H1 (cell line): ENCODE measurements at regions not wholly inside any gene's neighbourhood (a gene's known extent, or its start where the extent isn't known, plus 50 kb on each side); places are given as distances from the start of the nearest gene placed in this dataset.

Experiments
- ATF2 ChIP-seq: IDR thresholded peaks from 2 replicates; pipeline ENCODE4 v1.6.1; 2012; ENCODE audit warnings: low read length, inconsistent platforms
- CREB1 ChIP-seq: IDR thresholded peaks from 2 replicates; pipeline ENCODE4 v1.6.1; 2012; ENCODE audit warnings: inconsistent platforms
- MAFK ChIP-seq: IDR thresholded peaks from 2 replicates; pipeline ENCODE4 v1.6.1; 2012; ENCODE audit warnings: low read depth, mild to moderate bottlenecking, improper control_type of control experiment, low read length
- POLR2A ChIP-seq, 2 experiments: IDR thresholded peaks; 1 replicate in 1 of 2; 2 replicates in 1 of 2; pipeline ENCODE4 v1.6.1; 2011; ENCODE audit warnings: low read depth in 2 of 2, low read length in 2 of 2, mild to moderate bottlenecking in 2 of 2; ENCODE audit errors: control extremely low read depth in 1 of 2
- RXRA ChIP-seq: IDR thresholded peaks from 2 replicates; pipeline ENCODE4 v1.6.1; 2011; ENCODE audit warnings: low read depth, mild to moderate bottlenecking, low read length, moderate library complexity; ENCODE audit not compliant: insufficient read depth
- SIX5 ChIP-seq: IDR thresholded peaks from 2 replicates; pipeline ENCODE4 v1.6.1; 2011; ENCODE audit warnings: mild to moderate bottlenecking, low read depth, low read length
- SP4 ChIP-seq: IDR thresholded peaks from 2 replicates; pipeline ENCODE4 v1.6.1; 2012; ENCODE audit warnings: low read length, inconsistent platforms
- YY1 ChIP-seq: IDR thresholded peaks from 2 replicates; pipeline ENCODE4 v1.6.1; 2011; ENCODE audit warnings: low read depth, mild to moderate bottlenecking, low read length
- TF ChIP-seq, protein P1 (sequence below): fragments of 300-600 bp; sonication (generic); IDR thresholded peaks from 2 replicates; pipeline ENCODE4 v1.7.1; 2012; ENCODE audit warnings: low read length, moderate library complexity, mild to moderate bottlenecking, inconsistent platforms; ENCODE audit not compliant: insufficient replicate concordance

DNA sequence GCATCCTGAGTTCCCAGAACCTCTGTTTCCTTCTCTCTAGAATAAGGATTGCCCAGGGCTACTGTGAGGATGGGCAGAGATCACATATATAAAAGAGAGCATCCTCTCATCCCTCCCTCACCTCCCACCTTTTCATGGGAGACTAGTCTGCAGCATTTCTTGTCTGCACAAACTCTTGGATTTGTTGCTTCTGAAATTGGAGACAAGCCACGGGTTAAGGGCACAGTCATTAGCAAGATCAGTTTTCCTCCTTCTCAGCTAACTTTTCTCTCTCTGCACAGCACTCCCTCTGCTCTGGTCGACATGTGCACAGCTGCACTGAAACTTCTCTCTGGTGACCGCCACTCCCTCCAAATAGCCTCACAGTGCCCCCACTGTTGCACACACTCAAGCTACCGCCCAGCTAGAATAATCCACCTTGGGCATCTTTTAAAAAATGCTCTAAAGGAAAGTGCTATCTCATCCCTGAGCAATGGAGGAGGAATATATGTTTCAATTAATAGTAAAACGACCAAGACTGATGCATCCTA, 50.9 kb upstream of the DUSP22 start (continued):
- TF ChIP-seq, protein P1, sequence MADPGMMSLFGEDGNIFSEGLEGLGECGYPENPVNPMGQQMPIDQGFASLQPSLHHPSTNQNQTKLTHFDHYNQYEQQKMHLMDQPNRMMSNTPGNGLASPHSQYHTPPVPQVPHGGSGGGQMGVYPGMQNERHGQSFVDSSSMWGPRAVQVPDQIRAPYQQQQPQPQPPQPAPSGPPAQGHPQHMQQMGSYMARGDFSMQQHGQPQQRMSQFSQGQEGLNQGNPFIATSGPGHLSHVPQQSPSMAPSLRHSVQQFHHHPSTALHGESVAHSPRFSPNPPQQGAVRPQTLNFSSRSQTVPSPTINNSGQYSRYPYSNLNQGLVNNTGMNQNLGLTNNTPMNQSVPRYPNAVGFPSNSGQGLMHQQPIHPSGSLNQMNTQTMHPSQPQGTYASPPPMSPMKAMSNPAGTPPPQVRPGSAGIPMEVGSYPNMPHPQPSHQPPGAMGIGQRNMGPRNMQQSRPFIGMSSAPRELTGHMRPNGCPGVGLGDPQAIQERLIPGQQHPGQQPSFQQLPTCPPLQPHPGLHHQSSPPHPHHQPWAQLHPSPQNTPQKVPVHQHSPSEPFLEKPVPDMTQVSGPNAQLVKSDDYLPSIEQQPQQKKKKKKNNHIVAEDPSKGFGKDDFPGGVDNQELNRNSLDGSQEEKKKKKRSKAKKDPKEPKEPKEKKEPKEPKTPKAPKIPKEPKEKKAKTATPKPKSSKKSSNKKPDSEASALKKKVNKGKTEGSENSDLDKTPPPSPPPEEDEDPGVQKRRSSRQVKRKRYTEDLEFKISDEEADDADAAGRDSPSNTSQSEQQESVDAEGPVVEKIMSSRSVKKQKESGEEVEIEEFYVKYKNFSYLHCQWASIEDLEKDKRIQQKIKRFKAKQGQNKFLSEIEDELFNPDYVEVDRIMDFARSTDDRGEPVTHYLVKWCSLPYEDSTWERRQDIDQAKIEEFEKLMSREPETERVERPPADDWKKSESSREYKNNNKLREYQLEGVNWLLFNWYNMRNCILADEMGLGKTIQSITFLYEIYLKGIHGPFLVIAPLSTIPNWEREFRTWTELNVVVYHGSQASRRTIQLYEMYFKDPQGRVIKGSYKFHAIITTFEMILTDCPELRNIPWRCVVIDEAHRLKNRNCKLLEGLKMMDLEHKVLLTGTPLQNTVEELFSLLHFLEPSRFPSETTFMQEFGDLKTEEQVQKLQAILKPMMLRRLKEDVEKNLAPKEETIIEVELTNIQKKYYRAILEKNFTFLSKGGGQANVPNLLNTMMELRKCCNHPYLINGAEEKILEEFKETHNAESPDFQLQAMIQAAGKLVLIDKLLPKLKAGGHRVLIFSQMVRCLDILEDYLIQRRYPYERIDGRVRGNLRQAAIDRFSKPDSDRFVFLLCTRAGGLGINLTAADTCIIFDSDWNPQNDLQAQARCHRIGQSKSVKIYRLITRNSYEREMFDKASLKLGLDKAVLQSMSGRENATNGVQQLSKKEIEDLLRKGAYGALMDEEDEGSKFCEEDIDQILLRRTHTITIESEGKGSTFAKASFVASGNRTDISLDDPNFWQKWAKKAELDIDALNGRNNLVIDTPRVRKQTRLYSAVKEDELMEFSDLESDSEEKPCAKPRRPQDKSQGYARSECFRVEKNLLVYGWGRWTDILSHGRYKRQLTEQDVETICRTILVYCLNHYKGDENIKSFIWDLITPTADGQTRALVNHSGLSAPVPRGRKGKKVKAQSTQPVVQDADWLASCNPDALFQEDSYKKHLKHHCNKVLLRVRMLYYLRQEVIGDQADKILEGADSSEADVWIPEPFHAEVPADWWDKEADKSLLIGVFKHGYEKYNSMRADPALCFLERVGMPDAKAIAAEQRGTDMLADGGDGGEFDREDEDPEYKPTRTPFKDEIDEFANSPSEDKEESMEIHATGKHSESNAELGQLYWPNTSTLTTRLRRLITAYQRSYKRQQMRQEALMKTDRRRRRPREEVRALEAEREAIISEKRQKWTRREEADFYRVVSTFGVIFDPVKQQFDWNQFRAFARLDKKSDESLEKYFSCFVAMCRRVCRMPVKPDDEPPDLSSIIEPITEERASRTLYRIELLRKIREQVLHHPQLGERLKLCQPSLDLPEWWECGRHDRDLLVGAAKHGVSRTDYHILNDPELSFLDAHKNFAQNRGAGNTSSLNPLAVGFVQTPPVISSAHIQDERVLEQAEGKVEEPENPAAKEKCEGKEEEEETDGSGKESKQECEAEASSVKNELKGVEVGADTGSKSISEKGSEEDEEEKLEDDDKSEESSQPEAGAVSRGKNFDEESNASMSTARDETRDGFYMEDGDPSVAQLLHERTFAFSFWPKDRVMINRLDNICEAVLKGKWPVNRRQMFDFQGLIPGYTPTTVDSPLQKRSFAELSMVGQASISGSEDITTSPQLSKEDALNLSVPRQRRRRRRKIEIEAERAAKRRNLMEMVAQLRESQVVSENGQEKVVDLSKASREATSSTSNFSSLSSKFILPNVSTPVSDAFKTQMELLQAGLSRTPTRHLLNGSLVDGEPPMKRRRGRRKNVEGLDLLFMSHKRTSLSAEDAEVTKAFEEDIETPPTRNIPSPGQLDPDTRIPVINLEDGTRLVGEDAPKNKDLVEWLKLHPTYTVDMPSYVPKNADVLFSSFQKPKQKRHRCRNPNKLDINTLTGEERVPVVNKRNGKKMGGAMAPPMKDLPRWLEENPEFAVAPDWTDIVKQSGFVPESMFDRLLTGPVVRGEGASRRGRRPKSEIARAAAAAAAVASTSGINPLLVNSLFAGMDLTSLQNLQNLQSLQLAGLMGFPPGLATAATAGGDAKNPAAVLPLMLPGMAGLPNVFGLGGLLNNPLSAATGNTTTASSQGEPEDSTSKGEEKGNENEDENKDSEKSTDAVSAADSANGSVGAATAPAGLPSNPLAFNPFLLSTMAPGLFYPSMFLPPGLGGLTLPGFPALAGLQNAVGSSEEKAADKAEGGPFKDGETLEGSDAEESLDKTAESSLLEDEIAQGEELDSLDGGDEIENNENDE, result no peak
- TF ChIP-seq POLR2A (IDR thresholded peaks at IDR 0.05; ENCODE audit: control extremely low read depth in 1 of 2, low read depth in 2 of 2, low read length in 2 of 2) (no peak), YY1 (no peak), MAFK (no peak), RXRA (no peak), CREB1 (no peak), SIX5 (no peak), SP4 (no peak), ATF2 (no peak)
